B cell (primary cell): ENCODE measurements at regions not wholly inside any gene's neighbourhood (a gene's known extent, or its start where the extent isn't known, plus 50 kb on each side); places are given as distances from the start of the nearest gene placed in this dataset.
"Not testable (repeated sequence)": the region's sequence is repeated elsewhere in the genome, so short reads cannot be mapped to it uniquely, and the experiment has no call there.

Source experiments
- ATAC-seq: fragments of 200-7000 bp; cut with Tn5 transposase; one replicate; pipeline ENCODE4 v1.10.0; 2021; ENCODE audit warnings: low read depth, mild to moderate bottlenecking, moderate number of reproducible peaks, moderate library complexity
- CTCF ChIA-PET: fragments of 350-600 bp; sonication (Branson Sonifier 250); formaldehyde crosslinking; loops from one replicate; lab custom pipeline; 2021; ENCODE audit warnings: antibody characterized with exemption, inconsistent platforms; lab: Charles Lee
- POLR2A ChIA-PET: fragments of 350-600 bp; sonication (Branson Sonifier 250); formaldehyde crosslinking; loops from one replicate; lab custom pipeline; 2021; ENCODE audit warnings: antibody characterized with exemption; lab: Charles Lee
- DNase-seq: peaks from one replicate; pipeline ENCODE4 v3.0.0; 2013
- H2AFZ ChIP-seq: 2 replicates; pipeline ENCODE4 v1.6.1; 2012; ENCODE audit warnings: mild to moderate bottlenecking, low read depth, low read length; ENCODE audit not compliant: insufficient read depth, poor library complexity, severe bottlenecking
- H3K27ac ChIP-seq, 2 donors: 1 replicate in 1 of 2; 2 replicates in 1 of 2; pipeline ENCODE4 v1.5.1; 2012 to 2013; ENCODE audit warnings: low read length in 2 of 2, mild to moderate bottlenecking in 2 of 2, moderate library complexity in 1 of 2
- H3K27me3 ChIP-seq, 4 experiments: fragments of 200-600 bp in 1 of 4; sonication (generic) in 1 of 4; replicated peaks in 1 of 4; 1 replicate in 2 of 4; 2 replicates in 2 of 4; pipeline versions ENCODE4 v1.6.1 to v1.7.0; 2013 to 2016; ENCODE audit warnings: low read length in 3 of 4, mild to moderate bottlenecking in 2 of 4, mixed read lengths in 1 of 4, moderate library complexity in 1 of 4; ENCODE audit not compliant: insufficient read depth in 4 of 4, control insufficient read depth in 3 of 4; ENCODE audit errors: control extremely low read depth in 1 of 4
- H3K36me3 ChIP-seq, 2 experiments: replicated peaks in 1 of 2; 1 replicate in 1 of 2; 2 replicates in 1 of 2; pipeline versions ENCODE4 v1.6.1 to v1.7.1; 2013; ENCODE audit warnings: low read length in 1 of 2; ENCODE audit not compliant: insufficient read depth in 2 of 2, control insufficient read depth in 1 of 2; ENCODE audit errors: control extremely low read depth in 1 of 2, extremely low read depth in 1 of 2
- H3K4me1 ChIP-seq, 2 donors: fragments of 200-600 bp in 1 of 2; sonication (generic) in 1 of 2; 1 replicate in 1 of 2; 2 replicates in 1 of 2; pipeline versions ENCODE4 v1.5.1 to v1.6.1; 2013 to 2017; ENCODE audit warnings: low read length in 2 of 2; ENCODE audit not compliant: control insufficient read depth in 2 of 2, insufficient read depth in 2 of 2
- H3K4me2 ChIP-seq: replicated peaks from 2 replicates; pipeline ENCODE3; 2012; ENCODE audit warnings: mild to moderate bottlenecking, low read depth, low read length; ENCODE audit not compliant: poor library complexity, severe bottlenecking
- H3K4me3 ChIP-seq, 5 experiments: fragments of 200-600 bp in 1 of 5; sonication (generic) in 1 of 5; 1 replicate in 3 of 5; 2 replicates in 2 of 5; pipeline versions ENCODE4 v1.5.1 to v1.7.0; 2011 to 2016; ENCODE audit warnings: low read length in 4 of 5, mild to moderate bottlenecking in 4 of 5, low read depth in 2 of 5, control low read depth in 1 of 5, moderate library complexity in 1 of 5; ENCODE audit not compliant: insufficient read depth in 1 of 5; ENCODE audit errors: control extremely low read depth in 1 of 5, extremely low read depth in 1 of 5
- H3K79me2 ChIP-seq: fragments of 200-600 bp; sonication (generic); one replicate; pipeline ENCODE4 v1.6.0; 2016; ENCODE audit warnings: low read length; ENCODE audit not compliant: control insufficient read depth, insufficient read depth
- H3K9ac ChIP-seq: fragments of 200-600 bp; sonication (generic); 2 replicates; pipeline ENCODE4 v1.6.1; 2017; ENCODE audit warnings: mild to moderate bottlenecking, low read length, moderate library complexity
- H3K9me3 ChIP-seq, 3 donors: one replicate each; pipeline versions ENCODE4 v1.6.1 to v1.7.1; 2013; ENCODE audit warnings: low read length in 2 of 3; ENCODE audit not compliant: control insufficient read depth in 2 of 3, insufficient read depth in 1 of 3; ENCODE audit errors: control extremely low read depth in 1 of 3
- H4K20me1 ChIP-seq: 2 replicates; pipeline ENCODE4 v1.6.0; 2012; ENCODE audit warnings: mild to moderate bottlenecking, low read length; ENCODE audit not compliant: insufficient read depth, control insufficient read depth, poor library complexity, severe bottlenecking
- H3K27ac Mint-ChIP-seq: one replicate; pipeline ENCODE4 v1.8.0; 2021; ENCODE audit warnings: mixed read lengths
- H3K27me3 Mint-ChIP-seq: one replicate; pipeline ENCODE4 v1.8.0; 2021; ENCODE audit warnings: mixed read lengths
- H3K4me1 Mint-ChIP-seq: one replicate; pipeline ENCODE4 v1.8.0; 2021; ENCODE audit warnings: mixed read lengths
- H3K4me3 Mint-ChIP-seq: one replicate; pipeline ENCODE4 v1.8.0; 2021; ENCODE audit warnings: mixed read lengths
- H3K9me3 Mint-ChIP-seq: one replicate; pipeline ENCODE4 v1.8.0; 2022; ENCODE audit warnings: mixed read lengths; ENCODE audit not compliant: insufficient read depth
- CTCF ChIP-seq: fragments of 200-600 bp; IDR thresholded peaks from one replicate; pipeline ENCODE4 v1.8.0; 2022; ENCODE audit warnings: antibody characterized with exemption, mild to moderate bottlenecking
- EZH2 ChIP-seq: IDR thresholded peaks from 2 replicates; pipeline ENCODE4 v1.6.1; 2012; ENCODE audit warnings: borderline replicate concordance, low read depth, mild to moderate bottlenecking, moderate library complexity, low read length; ENCODE audit not compliant: insufficient read depth, poor library complexity, severe bottlenecking
- WGBS: methylation state at CpG from one replicate; pipeline ENCODE4 v1.1.5; 2013; ENCODE audit warnings: missing lambda C conversion rate; ENCODE audit not compliant: insufficient coverage; 5-methylcytosine and 5-hydroxymethylcytosine counted together
- intact Hi-C: fragments of 100-400 bp; cut with micrococcal nuclease; formaldehyde crosslinking; loops from one replicate; pipeline ENCODE4 v1.10.0; 2022

- Mint-ChIP-seq H3K27me3 (no peaks in the 10 kb centered on the region), H3K9me3 (no peaks in the 10 kb centered on the region), H3K4me3 (no peak overlapping the region), H3K27ac (no peak overlapping the region), H3K4me1 (no peaks in the 10 kb centered on the region)
- Histone ChIP-seq H2AFZ (no peak overlapping the region), H3K4me2 (no peak overlapping the region), H3K9me3 (peaks cover 0 to 11% (median 0%) of the 10 kb centered on the region in 3 donors), H3K9ac (no peak overlapping the region), H4K20me1 (no peaks in the 10 kb centered on the region), H3K27me3 (no peaks in the 10 kb centered on the region), H3K4me1 (no peaks in the 10 kb centered on the region), H3K79me2 (no peaks in the 10 kb centered on the region), H3K27ac (no peak overlapping the region), H3K36me3 (no peaks in the 10 kb centered on the region), H3K4me3 (no peak overlapping the region)
- ChIA-PET CTCF (no interaction called here), POLR2A (no interaction called here)
- TF ChIP-seq EZH2 (no peak), CTCF (no peak)
- ATAC-seq = no peak
- intact Hi-C loops = no loop called here
- DNase-seq = no peak
Measured at GRCh38 chr6:18654821-18655220, 267.7 kb downstream of the RNF144B start.

GRCh38 chr6:18656506-18656905, 269.4 kb downstream of the RNF144B start:
- Histone ChIP-seq H3K27me3 (no peaks in the 10 kb centered on the region), H2AFZ (no peak overlapping the region), H3K4me3 (no peak overlapping the region), H3K4me1 (no peaks in the 10 kb centered on the region), H3K9ac (no peak overlapping the region), H3K4me2 (no peak overlapping the region), H3K36me3 (no peaks in the 10 kb centered on the region), H4K20me1 (no peaks in the 10 kb centered on the region), H3K27ac (no peak overlapping the region), H3K79me2 (no peaks in the 10 kb centered on the region), H3K9me3 (peaks cover 0 to 11% (median 0%) of the 10 kb centered on the region in 3 donors)
- Mint-ChIP-seq H3K27me3 (no peaks in the 10 kb centered on the region), H3K9me3 (no peaks in the 10 kb centered on the region), H3K4me1 (no peaks in the 10 kb centered on the region), H3K27ac (no peak overlapping the region), H3K4me3 (no peak overlapping the region)
- intact Hi-C loops = no loop called here
- no peak for TF ChIP-seq EZH2
- DNase-seq (no peak), ATAC-seq (no peak)
- ChIA-PET POLR2A (no interaction called here), CTCF (no interaction called here)
- WGBS = 76% methylated on average over 5 of the region's 5 CpGs

- POLR2A ChIA-PET, CTCF ChIA-PET, intact Hi-C loops, ATAC-seq, H4K20me1 ChIP-seq, H3K4me3 ChIP-seq, H3K4me1 Mint-ChIP-seq, H3K4me1 ChIP-seq, H3K27me3 ChIP-seq, H3K27me3 Mint-ChIP-seq, H3K9ac ChIP-seq, H3K79me2 ChIP-seq, H3K9me3 Mint-ChIP-seq, H3K36me3 ChIP-seq, H3K4me3 Mint-ChIP-seq, H3K27ac Mint-ChIP-seq, DNase-seq, H3K27ac ChIP-seq, H2AFZ ChIP-seq, H3K4me2 ChIP-seq: not testable (repeated sequence)
- H3K9me3 ChIP-seq = peaks cover 0 to 11% (median 0%) of the 10 kb centered on the region in 3 donors
- 98% methylated on average over 5 of the region's 5 CpGs for WGBS
Measured at GRCh38 chr6:18659994-18660393, 272.8 kb downstream of the RNF144B start.
